SK-N-SH treated with all-trans-retinoic acid at 6 μM for 48 hours (cell line): ENCODE measurements at regions not wholly inside any gene's neighbourhood (a gene's known extent, or its start where the extent isn't known, plus 50 kb on each side); places are given as distances from the start of the nearest gene placed in this dataset.
A peak's percentile ranks its signal among the peaks of the same experiment; 100 is the strongest.

Experiments
- ATAC-seq: fragments of 200-7000 bp; cut with Tn5 transposase; 3 replicates; pipeline ENCODE4 v1.9.1; 2020; ENCODE audit warnings: mild to moderate bottlenecking, moderate library complexity
- BACH2 ChIP-seq: fragments of 250-450 bp; sonication (Bioruptor Pico); IDR thresholded peaks from 2 replicates; pipeline ENCODE4 v1.9.0; 2021; ENCODE audit warnings: mild to moderate bottlenecking, borderline replicate concordance
- CREB5 ChIP-seq: fragments of 250-450 bp; sonication (Bioruptor Pico); IDR thresholded peaks from 2 replicates; pipeline ENCODE4 v1.5.1; 2020; ENCODE audit warnings: low read depth, mild to moderate bottlenecking, moderate library complexity
- CSDC2 ChIP-seq: fragments of 250-450 bp; sonication (Bioruptor Pico); IDR thresholded peaks from 2 replicates; pipeline ENCODE4 v1.5.0; 2020; ENCODE audit warnings: mild to moderate bottlenecking, moderate library complexity
- CSRNP3 ChIP-seq: fragments of 250-450 bp; sonication (Bioruptor Pico); IDR thresholded peaks from 2 replicates; pipeline ENCODE4 v1.5.1; 2021; ENCODE audit warnings: mild to moderate bottlenecking, moderate library complexity
- ESRRG ChIP-seq: fragments of 250-450 bp; sonication (Bioruptor Pico); IDR thresholded peaks from 2 replicates; pipeline ENCODE4 v1.6.1; 2021; ENCODE audit warnings: mild to moderate bottlenecking
- ISL1 ChIP-seq: fragments of 250-450 bp; sonication (Bioruptor Pico); IDR thresholded peaks from 2 replicates; pipeline ENCODE4 v2.1.2; 2022; ENCODE audit warnings: mild to moderate bottlenecking, moderate library complexity
- OSR1 ChIP-seq: fragments of 250-450 bp; sonication (Bioruptor Pico); IDR thresholded peaks from 2 replicates; pipeline ENCODE4 v1.8.0; 2022; ENCODE audit warnings: moderate library complexity, mild to moderate bottlenecking, inconsistent platforms
- PPARA ChIP-seq: fragments of 250-450 bp; sonication (Bioruptor Pico); IDR thresholded peaks from 2 replicates; pipeline ENCODE4 v1.5.0; 2020; ENCODE audit warnings: mild to moderate bottlenecking, borderline replicate concordance
- SNAI2 ChIP-seq: fragments of 250-450 bp; sonication (Bioruptor Pico); IDR thresholded peaks from 2 replicates; pipeline ENCODE4 v1.5.0; 2020; ENCODE audit warnings: mild to moderate bottlenecking, moderate library complexity
- TCF4 ChIP-seq: fragments of 250-450 bp; sonication (Bioruptor Pico); IDR thresholded peaks from 2 replicates; pipeline ENCODE4 v1.8.0; 2021; ENCODE audit warnings: mild to moderate bottlenecking, moderate library complexity, borderline replicate concordance
- TOX ChIP-seq: fragments of 250-450 bp; sonication (Bioruptor Pico); IDR thresholded peaks from 2 replicates; pipeline ENCODE4 v1.8.0; 2021; ENCODE audit warnings: mild to moderate bottlenecking, moderate library complexity, borderline replicate concordance
- ZC3H10 ChIP-seq: fragments of 250-450 bp; sonication (Bioruptor Pico); IDR thresholded peaks from 2 replicates; pipeline ENCODE4 v1.5.1; 2021; ENCODE audit warnings: mild to moderate bottlenecking, moderate library complexity
- ZFP3 ChIP-seq: fragments of 250-450 bp; sonication (Bioruptor Pico); IDR thresholded peaks from 2 replicates; pipeline ENCODE4 v1.5.0; 2020; ENCODE audit warnings: mild to moderate bottlenecking, moderate library complexity
- ZFP30 ChIP-seq: fragments of 450-650 bp; formaldehyde crosslinking; IDR thresholded peaks from 2 replicates; pipeline ENCODE4 v1.5.0; 2022; ENCODE audit warnings: mild to moderate bottlenecking, moderate library complexity
- ZNF565 ChIP-seq: fragments of 450-650 bp; formaldehyde crosslinking; conservative IDR thresholded peaks from 2 replicates; pipeline ENCODE4 v1.5.0; 2020; ENCODE audit warnings: low read depth, mild to moderate bottlenecking, moderate library complexity
- ZNF70 ChIP-seq: fragments of 450-650 bp; formaldehyde crosslinking; IDR thresholded peaks from 2 replicates; pipeline ENCODE4 v1.5.0; 2020; ENCODE audit warnings: mild to moderate bottlenecking, moderate library complexity
- ZNF8 ChIP-seq: fragments of 450-650 bp; formaldehyde crosslinking; IDR thresholded peaks from 2 replicates; pipeline ENCODE4 v1.5.0; 2020; ENCODE audit warnings: mild to moderate bottlenecking, moderate library complexity
- TF ChIP-seq, protein P1 (sequence below): fragments of 250-450 bp; sonication (Bioruptor Pico); IDR thresholded peaks from 2 replicates; pipeline ENCODE4 v1.5.0; 2020; ENCODE audit warnings: mild to moderate bottlenecking, moderate library complexity
- TF ChIP-seq, protein P2 (sequence below): fragments of 250-450 bp; sonication (Bioruptor Pico); IDR thresholded peaks from 2 replicates; pipeline ENCODE4 v1.8.0; 2021; ENCODE audit warnings: low read depth, mild to moderate bottlenecking, moderate library complexity, borderline replicate concordance

DNA sequence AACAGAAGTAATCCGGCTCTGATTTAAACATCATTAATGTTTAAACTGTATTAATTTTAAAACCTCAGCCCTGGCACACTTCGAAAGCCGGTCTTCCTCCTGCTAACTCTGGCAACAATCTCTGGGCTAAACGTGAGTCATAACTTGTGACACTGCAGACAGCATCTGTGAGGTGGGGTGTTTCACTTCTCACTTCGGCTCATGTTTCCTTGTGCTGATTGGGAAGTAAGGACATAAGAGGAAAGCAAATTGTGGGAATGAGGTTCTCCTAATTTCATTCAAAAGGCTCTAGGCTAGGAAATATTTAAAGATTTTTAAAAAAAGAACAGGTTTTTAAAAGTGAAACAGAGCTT is 139.9 kb upstream of the USP9X start:
- ATAC-seq, result peak; percentile 84
- TF ChIP-seq BACH2 (CRISPR knock-in tag) (no peak), ESRRG (CRISPR knock-in tag) (no peak), PPARA (no peak), ZNF70 (CRISPR knock-in tag) (no peak), CSDC2 (no peak), ZFP3 (no peak), TCF4 (no peak), CSRNP3 (CRISPR knock-in tag) (no peak), ZNF8 (no peak), OSR1 (CRISPR knock-in tag) (no peak), ISL1 (CRISPR knock-in tag) (no peak), CREB5 (CRISPR knock-in tag) (no peak), ZC3H10 (no peak), SNAI2 (no peak), TOX (CRISPR knock-in tag) (no peak), ZNF565 (CRISPR knock-in tag) (no peak)
- TF ChIP-seq, protein P1, sequence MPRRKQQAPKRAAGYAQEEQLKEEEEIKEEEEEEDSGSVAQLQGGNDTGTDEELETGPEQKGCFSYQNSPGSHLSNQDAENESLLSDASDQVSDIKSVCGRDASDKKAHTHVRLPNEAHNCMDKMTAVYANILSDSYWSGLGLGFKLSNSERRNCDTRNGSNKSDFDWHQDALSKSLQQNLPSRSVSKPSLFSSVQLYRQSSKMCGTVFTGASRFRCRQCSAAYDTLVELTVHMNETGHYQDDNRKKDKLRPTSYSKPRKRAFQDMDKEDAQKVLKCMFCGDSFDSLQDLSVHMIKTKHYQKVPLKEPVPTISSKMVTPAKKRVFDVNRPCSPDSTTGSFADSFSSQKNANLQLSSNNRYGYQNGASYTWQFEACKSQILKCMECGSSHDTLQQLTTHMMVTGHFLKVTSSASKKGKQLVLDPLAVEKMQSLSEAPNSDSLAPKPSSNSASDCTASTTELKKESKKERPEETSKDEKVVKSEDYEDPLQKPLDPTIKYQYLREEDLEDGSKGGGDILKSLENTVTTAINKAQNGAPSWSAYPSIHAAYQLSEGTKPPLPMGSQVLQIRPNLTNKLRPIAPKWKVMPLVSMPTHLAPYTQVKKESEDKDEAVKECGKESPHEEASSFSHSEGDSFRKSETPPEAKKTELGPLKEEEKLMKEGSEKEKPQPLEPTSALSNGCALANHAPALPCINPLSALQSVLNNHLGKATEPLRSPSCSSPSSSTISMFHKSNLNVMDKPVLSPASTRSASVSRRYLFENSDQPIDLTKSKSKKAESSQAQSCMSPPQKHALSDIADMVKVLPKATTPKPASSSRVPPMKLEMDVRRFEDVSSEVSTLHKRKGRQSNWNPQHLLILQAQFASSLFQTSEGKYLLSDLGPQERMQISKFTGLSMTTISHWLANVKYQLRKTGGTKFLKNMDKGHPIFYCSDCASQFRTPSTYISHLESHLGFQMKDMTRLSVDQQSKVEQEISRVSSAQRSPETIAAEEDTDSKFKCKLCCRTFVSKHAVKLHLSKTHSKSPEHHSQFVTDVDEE (CRISPR knock-in tag), result no peak
- TF ChIP-seq, protein P2, sequence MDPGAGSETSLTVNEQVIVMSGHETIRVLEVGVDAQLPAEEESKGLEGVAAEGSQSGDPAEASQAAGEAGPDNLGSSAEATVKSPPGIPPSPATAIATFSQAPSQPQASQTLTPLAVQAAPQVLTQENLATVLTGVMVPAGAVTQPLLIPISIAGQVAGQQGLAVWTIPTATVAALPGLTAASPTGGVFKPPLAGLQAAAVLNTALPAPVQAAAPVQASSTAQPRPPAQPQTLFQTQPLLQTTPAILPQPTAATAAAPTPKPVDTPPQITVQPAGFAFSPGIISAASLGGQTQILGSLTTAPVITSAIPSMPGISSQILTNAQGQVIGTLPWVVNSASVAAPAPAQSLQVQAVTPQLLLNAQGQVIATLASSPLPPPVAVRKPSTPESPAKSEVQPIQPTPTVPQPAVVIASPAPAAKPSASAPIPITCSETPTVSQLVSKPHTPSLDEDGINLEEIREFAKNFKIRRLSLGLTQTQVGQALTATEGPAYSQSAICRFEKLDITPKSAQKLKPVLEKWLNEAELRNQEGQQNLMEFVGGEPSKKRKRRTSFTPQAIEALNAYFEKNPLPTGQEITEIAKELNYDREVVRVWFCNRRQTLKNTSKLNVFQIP (CRISPR knock-in tag), result no peak

DNA sequence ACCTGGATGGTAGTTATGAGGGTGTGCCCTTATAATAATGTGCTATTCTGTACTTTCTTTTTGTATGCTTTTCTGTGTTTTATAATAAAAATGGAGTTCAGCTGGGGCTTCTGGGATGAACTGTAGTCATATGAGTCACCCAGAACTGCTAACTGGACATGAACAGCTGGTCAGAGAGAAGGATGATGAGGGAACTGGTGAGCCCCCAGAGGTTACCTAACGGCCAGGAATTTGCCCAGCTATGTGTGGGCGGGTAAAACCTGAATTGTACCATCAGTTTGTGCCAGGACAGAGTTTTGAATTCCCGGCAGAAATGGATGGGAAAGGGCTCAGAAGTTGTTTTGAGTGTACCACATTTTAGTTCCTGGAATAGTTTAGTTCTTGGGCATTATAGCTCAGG is 138.0 kb upstream of the USP9X start:
- ATAC-seq, result peak; percentile 36; the same call in 2 of the 3 replicates
- TF ChIP-seq TOX (CRISPR knock-in tag), result no peak
- TF ChIP-seq CSRNP3 (CRISPR knock-in tag), result no peak
- no peak for TF ChIP-seq ZNF70 (CRISPR knock-in tag)
- TF ChIP-seq CSDC2, result no peak

DNA sequence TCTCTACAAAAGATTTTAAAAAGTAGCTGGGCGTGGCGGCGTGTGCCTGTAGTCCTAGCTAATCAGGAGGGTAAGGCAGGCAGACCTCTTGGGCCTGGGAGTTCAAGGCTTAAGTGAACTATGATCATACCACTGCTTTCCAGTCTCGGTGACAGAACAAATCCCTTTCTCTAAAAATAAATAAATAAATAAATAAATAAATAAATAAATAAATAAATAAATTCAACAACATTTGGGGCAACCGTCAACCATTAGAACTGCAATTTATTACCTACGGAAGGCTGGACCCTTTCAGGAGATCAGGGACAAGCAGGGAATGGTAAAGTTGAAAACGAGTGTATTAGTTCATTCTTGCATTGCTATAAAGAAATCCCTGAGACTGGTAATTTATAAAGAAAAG is 136.2 kb upstream of the USP9X start:
- no peak for ATAC-seq
- TF ChIP-seq ZNF8 (no peak), PPARA (no peak), CSDC2 (no peak), SNAI2 (no peak), TCF4 (no peak), ZC3H10 (no peak), ZFP30 (CRISPR knock-in tag) (no peak), TOX (CRISPR knock-in tag) (no peak)
- TF ChIP-seq, protein P1 (CRISPR knock-in tag), result no peak
